Neural cell (in vitro differentiated cells): ENCODE measurements at regions not wholly inside any gene's neighbourhood (a gene's known extent, or its start where the extent isn't known, plus 50 kb on each side); places are given as distances from the start of the nearest gene placed in this dataset.

Experiments
- H2AFZ ChIP-seq: fragments of 200-600, 300-800 bp; sonication (generic), shearing (Covaris generic); 2 replicates; pipeline ENCODE4 v1.6.0; 2014; ENCODE audit warnings: low read depth, mild to moderate bottlenecking, antibody characterized with exemption, low read length, moderate library complexity
- H3F3A ChIP-seq: fragments of 200-600 bp; shearing (Covaris generic); 2 replicates; pipeline ENCODE4 v1.6.1; 2016; ENCODE audit warnings: mild to moderate bottlenecking, moderate library complexity, mixed read lengths, antibody characterized with exemption, low read length; ENCODE audit not compliant: insufficient read depth, poor library complexity, severe bottlenecking
- H3K27ac ChIP-seq: fragments of 200-600, 300-800 bp; sonication (generic), shearing (Covaris generic); 2 replicates; pipeline ENCODE4 v1.5.1; 2014; ENCODE audit warnings: mild to moderate bottlenecking, low read length, moderate library complexity
- H3K27me3 ChIP-seq: fragments of 300-800, 200-600 bp; sonication (generic), shearing (Covaris generic); 2 replicates; pipeline ENCODE4 v1.6.0; 2014; ENCODE audit warnings: mild to moderate bottlenecking, low read depth, low read length, moderate library complexity; ENCODE audit not compliant: insufficient read depth
- H3K36me3 ChIP-seq: fragments of 300-800, 200-600 bp; sonication (generic), shearing (Covaris generic); 2 replicates; pipeline ENCODE4 v1.5.1; 2014; ENCODE audit warnings: mild to moderate bottlenecking, antibody characterized with exemption, low read length, moderate library complexity; ENCODE audit not compliant: insufficient read depth
- H3K4me2 ChIP-seq: fragments of 300-800, 200-600 bp; sonication (generic), shearing (Covaris generic); 2 replicates; pipeline ENCODE4 v1.6.0; 2014; ENCODE audit warnings: mild to moderate bottlenecking, low read length
- H3K4me3 ChIP-seq: fragments of 300-800, 200-600 bp; sonication (generic), shearing (Covaris generic); 2 replicates; pipeline ENCODE4 v1.5.1; 2014; ENCODE audit warnings: mild to moderate bottlenecking, low read length, moderate library complexity
- H3K79me2 ChIP-seq: fragments of 200-600 bp; shearing (Covaris generic); replicated peaks from 2 replicates; pipeline ENCODE4 v1.6.0; 2014; ENCODE audit warnings: mild to moderate bottlenecking, low read length, moderate library complexity; ENCODE audit not compliant: insufficient read depth
- H3K9ac ChIP-seq: fragments of 300-800, 200-600 bp; sonication (generic), shearing (Covaris generic); 2 replicates; pipeline ENCODE4 v1.6.1; 2016; ENCODE audit warnings: mild to moderate bottlenecking, low read length, mixed read lengths
- H3K9me2 ChIP-seq: fragments of 200-600 bp; shearing (Covaris generic); 2 replicates; pipeline ENCODE4 v1.6.1; 2016; ENCODE audit warnings: mild to moderate bottlenecking, low read length, mixed read lengths; ENCODE audit not compliant: insufficient read depth
- H3K9me3 ChIP-seq: fragments of 200-600, 300-800 bp; sonication (generic), shearing (Covaris generic); 2 replicates; pipeline ENCODE4 v1.6.1; 2016; ENCODE audit warnings: mild to moderate bottlenecking, mixed run types, low read length, moderate library complexity, mixed read lengths
- H4K20me1 ChIP-seq: fragments of 200-600 bp; shearing (Covaris generic); 2 replicates; pipeline ENCODE4 v1.6.1; 2016; ENCODE audit warnings: mild to moderate bottlenecking, mixed run types; ENCODE audit not compliant: insufficient read depth
- EP300 ChIP-seq: fragments of 450-650 bp; conservative IDR thresholded peaks from 2 replicates; pipeline ENCODE4 v1.6.1; 2014; ENCODE audit warnings: antibody characterized with exemption, mild to moderate bottlenecking, moderate library complexity; ENCODE audit not compliant: poor library complexity, severe bottlenecking
- EZH2 ChIP-seq: fragments of 200-600, 300-800 bp; shearing (Covaris generic), sonication (generic); IDR thresholded peaks from 2 replicates; pipeline ENCODE4 v1.6.1; 2014; ENCODE audit warnings: antibody characterized with exemption, low read length, borderline replicate concordance, mild to moderate bottlenecking; ENCODE audit not compliant: insufficient read depth, poor library complexity, severe bottlenecking
- MXI1 ChIP-seq: fragments of 450-650 bp; conservative IDR thresholded peaks from 2 replicates; pipeline ENCODE4 v1.6.1; 2014; ENCODE audit warnings: antibody characterized with exemption, mild to moderate bottlenecking; ENCODE audit not compliant: poor library complexity, severe bottlenecking
- POLR2AphosphoS5 ChIP-seq: IDR thresholded peaks from 2 replicates; pipeline ENCODE4 v1.6.1; 2012
- RAD21 ChIP-seq: fragments of 450-650 bp; conservative IDR thresholded peaks from 2 replicates; pipeline ENCODE4 v1.6.1; 2014; ENCODE audit warnings: antibody characterized with exemption, mild to moderate bottlenecking, moderate library complexity
- SMC3 ChIP-seq: fragments of 450-650 bp; conservative IDR thresholded peaks from 2 replicates; pipeline ENCODE4 v1.6.1; 2014; ENCODE audit warnings: antibody characterized with exemption, mild to moderate bottlenecking, moderate library complexity; ENCODE audit not compliant: poor library complexity
- TAF1 ChIP-seq: IDR thresholded peaks from 2 replicates; pipeline ENCODE4 v1.6.1; 2012; ENCODE audit warnings: low read depth
- TF ChIP-seq, protein P1 (sequence below): IDR thresholded peaks from 2 replicates; pipeline ENCODE4 v1.6.1; 2012; ENCODE audit warnings: borderline replicate concordance
- TF ChIP-seq, protein P2 (sequence below): fragments of 450-650 bp; IDR thresholded peaks from 2 replicates; pipeline ENCODE4 v1.5.1; 2014; ENCODE audit warnings: antibody characterized with exemption, mild to moderate bottlenecking, moderate library complexity; ENCODE audit not compliant: poor library complexity, severe bottlenecking

- Histone ChIP-seq H4K20me1 (no peaks in the 10 kb centered on the region), H3K79me2 (no peaks in the 10 kb centered on the region), H3K27me3 (no peaks in the 10 kb centered on the region), H3K9me3 (no peaks in the 10 kb centered on the region), H3K9me2 (no peaks in the 10 kb centered on the region), H3K4me3 (no peak overlapping the region), H3K9ac (no peak overlapping the region), H3K36me3 (no peaks in the 10 kb centered on the region), H2AFZ (no peak overlapping the region), H3K4me2 (no peak overlapping the region), H3F3A (no peaks in the 10 kb centered on the region), H3K27ac (no peak overlapping the region)
- TF ChIP-seq, protein P1, sequence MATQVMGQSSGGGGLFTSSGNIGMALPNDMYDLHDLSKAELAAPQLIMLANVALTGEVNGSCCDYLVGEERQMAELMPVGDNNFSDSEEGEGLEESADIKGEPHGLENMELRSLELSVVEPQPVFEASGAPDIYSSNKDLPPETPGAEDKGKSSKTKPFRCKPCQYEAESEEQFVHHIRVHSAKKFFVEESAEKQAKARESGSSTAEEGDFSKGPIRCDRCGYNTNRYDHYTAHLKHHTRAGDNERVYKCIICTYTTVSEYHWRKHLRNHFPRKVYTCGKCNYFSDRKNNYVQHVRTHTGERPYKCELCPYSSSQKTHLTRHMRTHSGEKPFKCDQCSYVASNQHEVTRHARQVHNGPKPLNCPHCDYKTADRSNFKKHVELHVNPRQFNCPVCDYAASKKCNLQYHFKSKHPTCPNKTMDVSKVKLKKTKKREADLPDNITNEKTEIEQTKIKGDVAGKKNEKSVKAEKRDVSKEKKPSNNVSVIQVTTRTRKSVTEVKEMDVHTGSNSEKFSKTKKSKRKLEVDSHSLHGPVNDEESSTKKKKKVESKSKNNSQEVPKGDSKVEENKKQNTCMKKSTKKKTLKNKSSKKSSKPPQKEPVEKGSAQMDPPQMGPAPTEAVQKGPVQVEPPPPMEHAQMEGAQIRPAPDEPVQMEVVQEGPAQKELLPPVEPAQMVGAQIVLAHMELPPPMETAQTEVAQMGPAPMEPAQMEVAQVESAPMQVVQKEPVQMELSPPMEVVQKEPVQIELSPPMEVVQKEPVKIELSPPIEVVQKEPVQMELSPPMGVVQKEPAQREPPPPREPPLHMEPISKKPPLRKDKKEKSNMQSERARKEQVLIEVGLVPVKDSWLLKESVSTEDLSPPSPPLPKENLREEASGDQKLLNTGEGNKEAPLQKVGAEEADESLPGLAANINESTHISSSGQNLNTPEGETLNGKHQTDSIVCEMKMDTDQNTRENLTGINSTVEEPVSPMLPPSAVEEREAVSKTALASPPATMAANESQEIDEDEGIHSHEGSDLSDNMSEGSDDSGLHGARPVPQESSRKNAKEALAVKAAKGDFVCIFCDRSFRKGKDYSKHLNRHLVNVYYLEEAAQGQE: no peak
- no peak for TF ChIP-seq MXI1
- no peak for TF ChIP-seq SMC3
- TF ChIP-seq, protein P2, sequence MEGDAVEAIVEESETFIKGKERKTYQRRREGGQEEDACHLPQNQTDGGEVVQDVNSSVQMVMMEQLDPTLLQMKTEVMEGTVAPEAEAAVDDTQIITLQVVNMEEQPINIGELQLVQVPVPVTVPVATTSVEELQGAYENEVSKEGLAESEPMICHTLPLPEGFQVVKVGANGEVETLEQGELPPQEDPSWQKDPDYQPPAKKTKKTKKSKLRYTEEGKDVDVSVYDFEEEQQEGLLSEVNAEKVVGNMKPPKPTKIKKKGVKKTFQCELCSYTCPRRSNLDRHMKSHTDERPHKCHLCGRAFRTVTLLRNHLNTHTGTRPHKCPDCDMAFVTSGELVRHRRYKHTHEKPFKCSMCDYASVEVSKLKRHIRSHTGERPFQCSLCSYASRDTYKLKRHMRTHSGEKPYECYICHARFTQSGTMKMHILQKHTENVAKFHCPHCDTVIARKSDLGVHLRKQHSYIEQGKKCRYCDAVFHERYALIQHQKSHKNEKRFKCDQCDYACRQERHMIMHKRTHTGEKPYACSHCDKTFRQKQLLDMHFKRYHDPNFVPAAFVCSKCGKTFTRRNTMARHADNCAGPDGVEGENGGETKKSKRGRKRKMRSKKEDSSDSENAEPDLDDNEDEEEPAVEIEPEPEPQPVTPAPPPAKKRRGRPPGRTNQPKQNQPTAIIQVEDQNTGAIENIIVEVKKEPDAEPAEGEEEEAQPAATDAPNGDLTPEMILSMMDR: no peak
- TF ChIP-seq RAD21: no peak
- no peak for TF ChIP-seq EP300
- TF ChIP-seq POLR2AphosphoS5: no peak
- TF ChIP-seq TAF1: no peak
- TF ChIP-seq EZH2: no peak
These were observed 371.0 kb downstream of the TGFB2 start for GRCh38 chr1:218715961-218716669.

- Histone ChIP-seq H3K4me3 (no peak overlapping the region), H2AFZ (no peak overlapping the region), H3K9me2 (no peaks in the 10 kb centered on the region), H3K27me3 (no peaks in the 10 kb centered on the region), H3K36me3 (no peaks in the 10 kb centered on the region), H3K9ac (no peak overlapping the region), H3F3A (no peaks in the 10 kb centered on the region), H3K27ac (no peak overlapping the region), H4K20me1 (no peaks in the 10 kb centered on the region), H3K79me2 (no peaks in the 10 kb centered on the region), H3K9me3 (no peaks in the 10 kb centered on the region), H3K4me2 (no peak overlapping the region)
- TF ChIP-seq RAD21: no peak
- no peak for TF ChIP-seq EZH2
- TF ChIP-seq MXI1: no peak
- no peak for TF ChIP-seq TAF1
- no peak for TF ChIP-seq SMC3
- TF ChIP-seq EP300: no peak
These were observed 372.4 kb downstream of the TGFB2 start for GRCh38 chr1:218717575-218717974.
